Pancreas (tissue), 10 donors: ENCODE measurements at regions not wholly inside any gene's neighbourhood (a gene's known extent, or its start where the extent isn't known, plus 50 kb on each side); places are given as distances from the start of the nearest gene placed in this dataset.

ENCODE experiments used
- ATAC-seq, 4 donors: fragments of 200-7000 bp; cut with Tn5 transposase; one replicate each; pipeline versions ENCODE4 v1.8.0 to v1.9.1; 2020; ENCODE audit warnings: mild to moderate bottlenecking in 4 of 4, moderate library complexity in 4 of 4
- DNase-seq, 6 donors: peaks; one replicate each; pipeline ENCODE4 v3.0.0-alpha.2; 2020
- FAIRE-seq: peaks from 2 replicates; lab custom pipeline; 2012; peaks lifted over from hg19 to GRCh38; lab: Jason Lieb, UNC
- H3K27ac ChIP-seq, 4 donors: fragments of 200-600 bp; sonication (generic); 1 replicate in 3 of 4; 2 replicates in 1 of 4; pipeline versions ENCODE4 v1.5.0 to v1.8.0; 2020
- H3K27me3 ChIP-seq, 4 donors: fragments of 200-600 bp; one replicate each; pipeline ENCODE4 v1.8.0; 2021
- H3K36me3 ChIP-seq, 3 donors: fragments of 200-600 bp; sonication (generic) in 1 of 3; one replicate each; pipeline versions ENCODE4 v1.5.0 to v1.8.0; 2020 to 2021
- H3K4me1 ChIP-seq, 3 donors: fragments of 200-600 bp; one replicate each; pipeline ENCODE4 v1.8.0; 2021
- H3K4me3 ChIP-seq, 4 donors: fragments of 200-600 bp; sonication (generic) in 2 of 4; one replicate each; pipeline versions ENCODE4 v1.5.0 to v1.8.0; 2020 to 2021
- H3K9me3 ChIP-seq, 4 donors: fragments of 200-600 bp; one replicate each; pipeline ENCODE4 v1.8.0; 2021
- WGBS, 2 donors: extraction: QIAGEN DNeasy Blood & Tissue Kit; methylation state at CpG; one replicate each; pipeline ENCODE4 v1.1.7; 2013; 5-methylcytosine and 5-hydroxymethylcytosine counted together
- intact Hi-C, 3 donors: fragments of 100-400 bp; cut with DNase I; formaldehyde crosslinking; loops; one replicate each; pipeline versions ENCODE4 v1.11.1 to v1.14.2; 2022
- TF ChIP-seq, protein P1 (sequence below), 4 donors: fragments of 200-600 bp; sonication (generic) in 3 of 4; IDR thresholded peaks; one replicate each; pipeline versions ENCODE4 v1.5.0 to v1.8.0; 2021; ENCODE audit warnings: antibody characterized with exemption in 4 of 4
- donor health status: healthy with polysubstance abuse.
- donor health status: DM: no; HTN: no; CAD: no; lungs with moderate emphysema.
- donor health status: DM: no; HTN: no; CAD: no.
- donor health status: control.
- donor health status: control.
- donor health status: Bipolar disorder and iron deficiency.
- donor health status: DM: yes; HTN: yes; CAD: no.
- donor health status: DM: no; HTN: no; CAD: no.
- donor health status: DM: no; HTN: no; CAD: no.
- donor health status: DM: yes; HTN: yes; CAD: no.

DNA sequence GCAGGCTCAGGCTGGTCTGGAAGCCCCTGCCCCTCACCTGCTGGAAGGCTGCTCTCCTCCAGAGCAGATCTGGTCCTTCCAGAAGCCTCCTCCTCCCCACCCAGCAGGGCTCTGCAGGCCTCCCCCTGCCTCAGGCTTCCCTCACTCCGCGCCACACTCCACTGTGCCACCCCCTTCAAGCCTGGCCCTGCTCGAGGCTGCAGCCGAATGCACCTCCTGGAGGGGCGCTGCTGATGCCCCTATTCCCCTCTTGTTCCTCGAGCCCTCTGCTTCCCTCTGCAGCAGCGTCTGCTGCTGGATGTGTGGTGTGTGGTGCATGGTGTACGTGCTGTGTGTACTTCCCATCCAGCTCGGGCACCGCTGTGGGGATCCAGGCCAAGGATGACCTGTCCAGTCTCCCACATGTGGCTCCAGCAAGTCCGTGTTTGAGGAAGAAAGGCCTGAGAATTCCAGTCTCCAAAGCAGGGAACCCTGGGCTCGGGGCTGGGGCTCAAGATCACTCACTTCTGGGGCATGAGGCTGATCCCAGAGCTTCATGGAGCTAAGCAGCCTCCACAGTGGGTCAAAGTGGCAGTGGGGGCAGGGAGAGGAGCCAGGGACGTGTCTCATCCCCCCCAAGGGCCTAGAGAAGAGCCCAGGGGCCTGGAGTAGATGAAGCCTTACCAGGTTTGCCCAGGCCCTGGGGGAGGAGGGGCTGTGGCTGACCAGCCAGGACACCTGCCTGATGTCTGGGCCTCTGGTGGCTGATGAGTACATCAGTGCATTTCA lies 136.0 kb upstream of the C14orf180 start:
- DNase-seq = no peak
- ATAC-seq = no peak

DNA sequence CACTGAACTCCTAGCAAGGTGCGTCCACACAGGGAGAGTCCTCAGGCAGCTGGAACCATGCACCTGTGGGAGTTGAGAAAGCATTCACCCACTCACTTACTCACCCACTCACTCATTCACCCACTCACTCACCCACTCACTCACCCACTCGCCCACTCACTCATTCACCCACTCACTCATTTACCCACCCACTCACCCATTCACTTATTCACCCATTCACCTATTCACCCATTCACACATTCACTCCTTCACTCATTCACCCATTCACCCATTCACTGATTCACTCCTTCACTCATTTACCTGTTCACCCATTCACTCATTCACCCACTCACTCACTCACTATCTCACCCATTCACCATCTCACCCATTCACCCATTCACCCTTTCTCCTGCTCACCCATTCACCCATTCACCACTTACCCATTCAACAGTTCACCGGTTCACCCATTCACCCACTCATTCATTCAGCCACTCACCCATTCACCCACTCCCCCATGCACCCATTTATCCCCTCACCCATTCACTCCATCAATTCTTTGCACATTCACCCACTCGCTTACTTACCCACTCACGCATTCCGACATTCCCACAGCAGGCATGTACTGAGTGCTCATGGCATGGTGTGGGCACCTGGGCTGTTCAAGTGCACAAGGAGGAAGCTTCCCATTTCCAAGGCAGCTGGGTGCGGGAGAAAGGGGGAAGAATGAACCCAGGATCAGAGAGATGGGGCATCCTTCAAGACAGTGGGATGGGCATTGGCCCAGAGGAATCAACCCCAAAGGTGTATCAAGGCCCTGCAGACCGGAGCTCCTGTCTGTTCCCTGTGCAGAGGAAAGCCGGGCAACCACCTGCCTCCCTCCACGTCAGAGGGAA lies 135.2 kb upstream of the C14orf180 start:
- Histone ChIP-seq H3K4me3 (no peak overlapping the region), H3K4me1 (no peaks in the 10 kb centered on the region), H3K36me3 (no peaks in the 10 kb centered on the region), H3K27me3 (peaks cover 0 to 5% (median 1%) of the 10 kb centered on the region in 4 donors), H3K9me3 (no peaks in the 10 kb centered on the region), H3K27ac (no peak overlapping the region)
- intact Hi-C loops = no loop called here
- FAIRE-seq (no peak), ATAC-seq (no peak), DNase-seq (no peak)
- TF ChIP-seq, protein P1, sequence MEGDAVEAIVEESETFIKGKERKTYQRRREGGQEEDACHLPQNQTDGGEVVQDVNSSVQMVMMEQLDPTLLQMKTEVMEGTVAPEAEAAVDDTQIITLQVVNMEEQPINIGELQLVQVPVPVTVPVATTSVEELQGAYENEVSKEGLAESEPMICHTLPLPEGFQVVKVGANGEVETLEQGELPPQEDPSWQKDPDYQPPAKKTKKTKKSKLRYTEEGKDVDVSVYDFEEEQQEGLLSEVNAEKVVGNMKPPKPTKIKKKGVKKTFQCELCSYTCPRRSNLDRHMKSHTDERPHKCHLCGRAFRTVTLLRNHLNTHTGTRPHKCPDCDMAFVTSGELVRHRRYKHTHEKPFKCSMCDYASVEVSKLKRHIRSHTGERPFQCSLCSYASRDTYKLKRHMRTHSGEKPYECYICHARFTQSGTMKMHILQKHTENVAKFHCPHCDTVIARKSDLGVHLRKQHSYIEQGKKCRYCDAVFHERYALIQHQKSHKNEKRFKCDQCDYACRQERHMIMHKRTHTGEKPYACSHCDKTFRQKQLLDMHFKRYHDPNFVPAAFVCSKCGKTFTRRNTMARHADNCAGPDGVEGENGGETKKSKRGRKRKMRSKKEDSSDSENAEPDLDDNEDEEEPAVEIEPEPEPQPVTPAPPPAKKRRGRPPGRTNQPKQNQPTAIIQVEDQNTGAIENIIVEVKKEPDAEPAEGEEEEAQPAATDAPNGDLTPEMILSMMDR (IDR thresholded peaks at IDR 0.05) = no peak
- WGBS, 2 donors = 65 to 73% methylated on average over 10 of the region's 10 CpGs

More for the DNA sequence above, 136.0 kb upstream of the C14orf180 start:
- WGBS, 2 donors = 66 to 78% methylated on average over 13 of the region's 13 CpGs
- Histone ChIP-seq H3K4me1 (no peaks in the 10 kb centered on the region), H3K27me3 (peaks cover 0 to 5% (median 1%) of the 10 kb centered on the region in 4 donors), H3K27ac (no peak overlapping the region), H3K36me3 (no peaks in the 10 kb centered on the region), H3K4me3 (no peak overlapping the region), H3K9me3 (no peaks in the 10 kb centered on the region)
- TF ChIP-seq, protein P1 (IDR thresholded peaks at IDR 0.05) = no peak
- intact Hi-C loops = no loop called here
- FAIRE-seq = no peak

DNA sequence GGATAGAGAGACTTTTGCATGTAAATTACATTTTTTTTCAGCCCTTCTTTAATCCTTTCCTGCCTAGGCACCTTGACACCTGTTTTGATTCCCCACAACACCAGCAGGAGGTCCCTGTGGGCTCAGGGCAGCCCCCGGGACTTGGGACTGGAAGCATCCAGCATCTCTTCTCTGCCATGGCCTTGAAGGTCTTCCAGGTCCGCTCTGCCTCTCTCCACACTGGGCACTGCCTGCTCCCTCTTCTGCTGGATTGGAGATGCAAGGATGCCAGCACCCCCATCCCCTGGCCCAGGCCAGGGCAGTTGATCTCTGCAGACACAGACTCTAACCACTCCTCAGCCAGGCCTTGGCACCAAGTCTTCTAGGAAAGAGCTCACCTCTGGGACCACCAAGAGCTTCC lies 134.5 kb upstream of the C14orf180 start:
- WGBS, 2 donors = 58 to 62% methylated on average over 2 of the region's 2 CpGs
- no peak for DNase-seq

GRCh38 chr14:104445832-104446381 lies 133.7 kb upstream of the C14orf180 start:
- 67 to 76% methylated on average over 11 of the region's 11 CpGs for WGBS, 2 donors
- DNase-seq (no peak), FAIRE-seq (no peak), ATAC-seq (no peak)
- Histone ChIP-seq H3K4me3 (no peak overlapping the region), H3K27me3 (peaks cover 0 to 5% (median 1%) of the 10 kb centered on the region in 4 donors), H3K27ac (no peak overlapping the region), H3K4me1 (no peaks in the 10 kb centered on the region), H3K36me3 (no peaks in the 10 kb centered on the region), H3K9me3 (no peaks in the 10 kb centered on the region)
- intact Hi-C loops = no loop called here
- TF ChIP-seq, protein P1 (IDR thresholded peaks at IDR 0.05) = no peak

More for the DNA sequence above, 134.5 kb upstream of the C14orf180 start:
- TF ChIP-seq, protein P1 (IDR thresholded peaks at IDR 0.05) = no peak
- ATAC-seq = no peak
- FAIRE-seq = no peak
- H3K27ac ChIP-seq = no peak overlapping the region
- H3K36me3 ChIP-seq = no peaks in the 10 kb centered on the region
- intact Hi-C loops = no loop called here
- no peaks in the 10 kb centered on the region for H3K9me3 ChIP-seq
- no peaks in the 10 kb centered on the region for H3K4me1 ChIP-seq
- peaks cover 0 to 5% (median 1%) of the 10 kb centered on the region in 4 donors for H3K27me3 ChIP-seq
- H3K4me3 ChIP-seq = no peak overlapping the region
